ENCODE measurements at regions not wholly inside any gene's neighbourhood (a gene's known extent, or its start where the extent isn't known, plus 50 kb on each side); places are given as distances from the start of the nearest gene placed in this dataset.

GRCh38 chr11:87739766-87740165, 435.5 kb downstream of the RAB38 start:
- H2BK12ac ChIP-seq (ENCODE audit: insufficient read length, low read depth, low read length) = no peak overlapping the region
- H4K5ac ChIP-seq (ENCODE audit: insufficient read length, low read depth, low read length) = no peak overlapping the region
- H3K9me3 ChIP-seq (ENCODE audit: control insufficient read depth, low read depth, low read length) = no peaks in the 10 kb centered on the region
- no peak for TF ChIP-seq CTCF (conservative IDR thresholded peaks at IDR 0.05)
- Mint-ChIP-seq H3K4me3 (no peak overlapping the region), H3K27ac (no peak overlapping the region), H3K4me1 (no peaks in the 10 kb centered on the region), H3K27me3 (ENCODE audit: low read depth) (no peaks in the 10 kb centered on the region), H3K9me3 (no peaks in the 10 kb centered on the region), H3K36me3 (ENCODE audit: insufficient read depth in 1 of 3, low read depth in 3 of 3) (no peaks in the 10 kb centered on the region)
- H3K18ac ChIP-seq (ENCODE audit: insufficient read length, low read depth, low read length) = no peak overlapping the region
- H4K91ac ChIP-seq (ENCODE audit: insufficient read length, low read depth, low read length) = no peak overlapping the region
- no peaks in the 10 kb centered on the region for H4K20me1 ChIP-seq (ENCODE audit: control insufficient read depth, insufficient read depth, insufficient read length)
- no peaks in the 10 kb centered on the region for H3K79me2 ChIP-seq (ENCODE audit: insufficient read depth, low read length)
- no peaks in the 10 kb centered on the region for H3K23me2 ChIP-seq (ENCODE audit: insufficient read length, low read depth, low read length, poor library complexity, severe bottlenecking)
- H2AFZ ChIP-seq (ENCODE audit: low read length) = no peak overlapping the region
- H3K27ac ChIP-seq (ENCODE audit: insufficient read length, low read depth, low read length) = no peak overlapping the region
- no peaks in the 10 kb centered on the region for H3K4me1 ChIP-seq (ENCODE audit: insufficient read depth, low read length)
- no CpG with 5 or more reads among the region's 1 CpG for WGBS (ENCODE audit: extremely low coverage, insufficient read length, low lambda C conversion rate)
- no peak overlapping the region for H2BK15ac ChIP-seq (ENCODE audit: low read depth, low read length)
- H3K14ac ChIP-seq (ENCODE audit: insufficient read depth, low read length) = no peak overlapping the region
- no peak overlapping the region for H3K56ac ChIP-seq (ENCODE audit: insufficient read length, low read depth, low read length)
- no peak overlapping the region for H3K4ac ChIP-seq (ENCODE audit: low read depth, low read length)
- no peak overlapping the region for H2BK20ac ChIP-seq (ENCODE audit: low read depth, low read length, poor library complexity, severe bottlenecking)
- H3K79me1 ChIP-seq (ENCODE audit: insufficient read depth, low read depth, low read length, poor library complexity, severe bottlenecking) = no peaks in the 10 kb centered on the region
- H2BK120ac ChIP-seq (ENCODE audit: low read depth, low read length, poor library complexity, severe bottlenecking) = no peak overlapping the region
- no peak overlapping the region for H3K23ac ChIP-seq (ENCODE audit: insufficient read length, low read depth, low read length)
- DNase-seq = no peak
- H3T11ph ChIP-seq (ENCODE audit: low read length) = no peak overlapping the region
- H2AK5ac ChIP-seq (ENCODE audit: insufficient read length, low read length) = no peak overlapping the region
- H3K4me2 ChIP-seq (ENCODE audit: insufficient read depth, insufficient read length, low read length) = no peak overlapping the region
- H3K27me3 ChIP-seq (ENCODE audit: insufficient read depth, low read length) = no peaks in the 10 kb centered on the region
- no peak overlapping the region for H3K9ac ChIP-seq (ENCODE audit: extremely low read depth, insufficient read length, low read length)
- no peak overlapping the region for H4K8ac ChIP-seq (replicated peaks; ENCODE audit: insufficient read length, low read depth, low read length)
- H2BK5ac ChIP-seq (ENCODE audit: insufficient read length, low read length) = no peak overlapping the region

All from H9 (cell line).